HG02970 (cell line): ENCODE measurements at regions not wholly inside any gene's neighbourhood (a gene's known extent, or its start where the extent isn't known, plus 50 kb on each side); places are given as distances from the start of the nearest gene placed in this dataset.
A peak's percentile ranks its signal among the peaks of the same experiment; 100 is the strongest.

Experiments
- ATAC-seq: cut with Tn5 transposase; IDR thresholded peaks from one replicate; pipeline ENCODE4 v1.9.1; 2021; ENCODE audit warnings: mild to moderate bottlenecking, moderate library complexity, moderate number of reproducible peaks; ENCODE audit not compliant: unreplicated experiment, low FRiP score

DNA sequence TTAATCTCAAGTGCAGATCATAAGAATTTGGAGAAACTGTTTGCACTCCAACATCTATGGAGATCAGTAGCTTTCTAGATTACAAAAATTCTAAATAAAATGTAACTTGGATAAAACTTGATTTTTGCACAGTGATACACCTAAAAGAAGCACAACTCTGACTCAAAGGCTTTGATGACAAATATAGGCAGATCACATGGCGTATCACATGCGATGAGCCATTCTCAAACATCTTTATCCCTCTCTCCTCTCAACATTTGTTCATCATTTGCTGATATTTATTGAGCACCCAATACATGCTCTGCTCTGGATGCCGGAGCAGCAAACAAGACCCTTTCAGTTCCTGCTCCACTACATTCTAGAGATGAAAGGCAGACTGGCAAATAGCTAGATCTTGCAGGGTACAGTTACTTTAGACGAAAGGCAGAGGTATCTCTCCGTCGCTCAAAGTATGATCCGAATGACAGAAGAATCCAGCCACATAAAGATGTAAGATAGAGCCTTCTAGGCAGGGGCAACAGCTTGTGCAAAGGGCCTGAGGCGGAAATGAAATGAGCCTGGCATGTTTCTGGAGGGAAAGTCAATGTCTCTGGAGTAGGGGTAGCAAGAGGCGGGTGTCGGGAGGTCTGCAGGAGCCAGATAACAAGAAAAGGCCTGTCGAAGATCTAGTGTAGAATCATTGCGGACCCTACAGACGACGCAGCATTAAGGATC lies 145.8 kb upstream of the ERRFI1 start:
- ATAC-seq = no peak

DNA sequence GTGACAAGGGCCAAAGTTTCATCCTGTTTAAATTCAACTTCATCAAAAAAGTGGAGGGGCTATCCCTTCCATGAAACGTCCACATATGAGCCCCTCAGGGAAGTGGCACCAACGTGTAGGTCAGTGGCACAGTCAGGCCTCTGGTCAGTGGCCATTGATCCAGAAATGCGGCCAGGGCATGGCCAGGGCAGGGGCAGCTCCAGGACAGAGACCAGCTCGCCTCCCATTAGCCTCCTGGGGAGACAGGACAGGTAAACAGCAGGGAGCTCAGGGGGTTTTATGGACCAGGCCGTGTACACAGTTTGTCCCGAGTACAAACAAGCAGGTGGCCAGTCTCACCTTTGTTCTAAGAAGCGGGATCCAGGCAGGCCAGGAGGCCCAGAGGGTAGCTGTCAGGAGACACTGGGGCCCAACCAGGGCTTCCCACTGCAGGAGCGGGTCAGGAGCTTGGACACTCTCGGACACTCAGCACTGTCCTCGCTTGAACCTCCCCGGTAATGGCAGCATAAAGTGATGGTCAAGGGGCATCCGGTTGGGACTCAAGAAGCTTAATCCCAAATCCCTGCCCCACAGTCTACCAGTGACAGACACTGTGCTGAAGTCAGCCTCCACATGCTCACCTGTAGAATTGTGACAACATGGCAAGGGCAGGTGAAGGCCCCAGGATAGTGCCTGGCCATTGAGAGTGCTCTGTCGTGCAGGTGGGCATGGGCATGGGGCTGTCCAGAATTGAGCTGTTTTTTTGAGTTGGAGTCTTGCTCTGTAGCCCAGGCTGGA lies 144.1 kb upstream of the ERRFI1 start:
- peak; percentile 5 for ATAC-seq

DNA sequence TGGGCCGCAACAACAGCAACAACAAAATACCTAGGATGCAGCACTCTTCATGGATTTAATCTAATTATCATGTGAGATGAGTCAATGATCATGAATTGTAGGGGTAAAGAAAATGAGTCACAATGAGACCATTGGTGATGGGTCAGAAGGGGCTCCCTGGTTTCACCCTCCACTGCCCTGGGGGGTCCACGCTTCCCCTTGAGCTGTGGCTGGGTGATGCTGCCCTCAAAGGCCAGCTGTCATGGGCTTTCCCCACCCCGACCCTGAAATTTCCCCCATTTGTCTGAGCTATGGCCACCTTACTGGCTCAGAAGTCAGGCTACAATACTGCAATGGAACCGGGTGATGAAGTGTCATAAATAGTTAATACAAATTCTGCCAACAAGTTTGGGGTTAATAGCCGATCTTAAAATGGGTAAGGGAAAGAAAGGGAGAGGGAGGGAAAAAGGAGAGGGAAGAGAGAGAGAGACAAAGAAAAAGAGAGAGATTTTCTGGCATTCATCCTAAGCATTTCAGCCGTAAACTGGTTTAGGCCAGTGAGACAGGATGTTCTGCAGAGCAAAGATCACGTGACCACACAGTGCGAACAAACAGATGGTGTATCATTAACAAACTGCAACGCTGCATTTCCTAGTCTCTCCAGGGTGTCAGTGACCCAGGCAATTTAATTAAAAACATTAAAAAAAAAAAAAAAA lies 143.4 kb upstream of the ERRFI1 start:
- ATAC-seq = peak; percentile 45

GRCh38 chr1:8167936-8168335 lies 141.8 kb upstream of the ERRFI1 start:
- no peak for ATAC-seq

DNA sequence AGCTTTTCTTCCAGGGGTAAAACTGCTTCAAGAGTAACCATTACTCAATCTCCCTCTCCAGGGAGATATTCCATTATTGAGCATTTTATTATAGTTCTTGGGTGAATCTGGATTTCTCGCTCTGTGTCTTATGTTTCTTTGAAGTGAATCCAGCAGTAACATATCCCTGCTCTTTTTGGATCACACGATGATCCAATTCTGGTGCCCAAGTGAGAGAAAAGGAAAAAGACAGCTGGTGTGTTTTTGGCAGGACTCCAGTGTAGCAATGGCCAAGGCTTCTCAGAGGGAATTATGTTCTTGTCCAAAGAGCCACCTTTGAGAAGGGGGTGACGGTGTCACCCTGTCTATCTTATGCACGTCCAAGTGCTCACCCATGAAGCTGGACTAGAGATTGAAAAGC lies 140.3 kb upstream of the ERRFI1 start:
- ATAC-seq = no peak

GRCh38 chr1:8165595-8166360 lies 139.7 kb upstream of the ERRFI1 start:
- ATAC-seq = no peak

GRCh38 chr1:8164670-8165069 lies 138.6 kb upstream of the ERRFI1 start:
- ATAC-seq = no peak

DNA sequence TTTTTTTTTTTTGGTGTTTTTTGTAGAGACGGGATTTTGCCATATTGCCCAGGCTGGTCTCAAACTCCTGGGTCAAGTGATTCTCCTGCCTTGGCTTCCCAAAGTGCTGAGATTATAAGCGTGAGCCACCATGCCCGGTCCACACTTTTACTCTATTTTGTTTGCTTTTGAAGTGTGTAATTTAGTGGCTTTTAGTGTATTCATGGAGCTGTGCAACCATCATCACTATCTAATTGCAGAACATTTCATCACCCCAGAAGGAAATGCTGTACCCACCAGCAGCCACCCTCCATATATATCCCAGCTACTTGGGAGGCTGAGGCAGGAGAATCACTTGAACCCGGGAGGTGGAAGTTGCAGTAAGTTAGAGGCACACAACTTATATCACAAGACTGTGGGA lies 136.9 kb upstream of the ERRFI1 start:
- no peak for ATAC-seq

DNA sequence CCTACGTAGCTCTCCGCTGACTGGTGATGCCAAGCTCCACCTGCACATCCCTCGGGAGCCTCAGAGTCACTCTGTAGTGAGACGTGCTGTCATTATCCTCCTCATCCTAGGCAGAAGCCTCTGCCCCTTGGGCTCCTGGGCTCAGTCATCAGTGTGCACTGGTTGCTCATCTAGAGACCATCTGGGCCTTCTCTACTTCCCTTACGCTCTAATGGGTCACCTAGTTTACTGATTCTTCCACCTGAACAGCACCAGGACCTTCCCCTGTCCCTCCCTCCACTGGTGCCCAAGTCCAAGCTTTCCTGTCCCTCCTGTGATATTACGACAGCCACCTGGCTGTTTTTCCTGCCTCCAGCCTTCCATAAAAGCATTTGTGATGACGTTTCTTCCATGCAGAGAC lies 136.1 kb upstream of the ERRFI1 start:
- ATAC-seq = no peak

- no peak for ATAC-seq
Observed at GRCh38 chr1:8161546-8162105, 135.5 kb upstream of the ERRFI1 start.

- no peak for ATAC-seq
Observed at GRCh38 chr1:8159470-8160024, 133.4 kb upstream of the ERRFI1 start.

- no peak for ATAC-seq
Observed at GRCh38 chr1:8158995-8159394, 132.9 kb upstream of the ERRFI1 start.

GRCh38 chr1:8157765-8158164 lies 131.7 kb upstream of the ERRFI1 start:
- no peak for ATAC-seq

- no peak for ATAC-seq
Observed at GRCh38 chr1:8155528-8156186, 129.5 kb upstream of the ERRFI1 start.

DNA sequence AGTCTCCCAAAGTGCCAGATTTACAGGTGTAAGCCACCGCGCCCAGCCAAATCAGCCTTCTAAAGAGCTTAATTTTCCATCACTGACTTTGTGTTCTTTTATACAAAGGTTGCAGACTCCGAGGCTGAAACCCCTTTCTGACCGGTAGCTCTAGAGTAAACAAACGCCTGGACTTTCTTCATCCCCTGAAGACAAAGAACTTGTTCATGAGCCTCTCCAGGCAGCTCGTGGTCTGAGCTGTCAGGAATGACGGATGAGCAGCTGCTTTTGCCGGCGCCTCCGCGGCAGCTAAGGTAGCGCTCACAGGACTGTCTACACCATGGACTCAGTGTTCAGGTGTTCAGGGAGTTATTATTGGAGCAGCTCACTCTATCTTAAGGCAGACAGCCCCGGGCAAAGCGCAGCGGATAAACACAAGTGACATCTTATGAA lies 128.5 kb upstream of the ERRFI1 start:
- ATAC-seq = no peak

GRCh38 chr1:8153961-8154360 lies 127.9 kb upstream of the ERRFI1 start:
- no peak for ATAC-seq

DNA sequence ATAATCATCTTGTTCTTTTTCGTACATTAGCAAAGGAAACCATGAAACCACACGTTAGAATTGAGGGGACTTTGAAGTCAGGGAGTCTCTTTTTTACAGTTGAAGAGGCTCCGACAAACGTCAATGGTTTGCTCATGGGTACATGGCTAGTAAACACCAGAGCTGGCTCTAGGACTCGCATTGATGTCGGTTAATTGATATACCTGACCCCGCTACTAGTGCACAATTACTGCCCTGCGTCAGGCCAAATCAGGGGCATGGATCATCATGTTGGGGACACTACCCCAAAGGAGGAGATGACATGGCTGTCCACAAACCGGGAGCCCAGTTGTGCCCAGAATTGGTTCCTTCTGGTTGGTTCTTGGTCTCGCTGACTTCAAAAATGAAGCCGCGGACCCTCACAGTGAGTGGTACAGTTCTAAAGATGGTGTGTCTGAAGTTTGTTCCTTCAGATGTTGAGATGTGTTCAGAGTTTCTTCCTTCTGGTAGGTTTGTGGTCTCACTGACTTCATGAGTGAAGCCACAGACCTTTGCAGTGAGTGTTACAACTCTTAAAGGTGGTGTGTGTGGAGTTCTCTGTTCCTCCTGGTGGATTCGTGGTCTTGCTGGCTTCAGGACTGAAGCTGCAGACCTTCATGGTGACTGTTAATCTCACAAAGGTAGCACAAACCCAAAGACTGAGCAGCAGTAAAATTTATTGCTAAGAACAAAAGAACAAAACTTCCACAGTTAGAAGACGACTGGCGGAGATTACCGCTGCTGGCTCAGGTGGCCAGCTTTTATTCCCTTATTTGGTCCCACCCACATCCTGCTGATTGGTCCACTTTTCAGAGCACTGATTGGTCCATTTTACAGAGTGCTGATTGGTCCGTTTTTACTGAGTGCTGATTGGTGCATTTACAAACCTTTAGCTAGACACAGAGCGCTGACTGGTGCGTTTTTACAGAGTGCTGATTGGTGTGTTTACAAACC lies 126.9 kb upstream of the ERRFI1 start:
- ATAC-seq = no peak

GRCh38 chr1:8151647-8152046 lies 125.5 kb upstream of the ERRFI1 start:
- no peak for ATAC-seq
